ENCODE measurements at regions not wholly inside any gene's neighbourhood (a gene's known extent, or its start where the extent isn't known, plus 50 kb on each side); places are given as distances from the start of the nearest gene placed in this dataset.

DNA sequence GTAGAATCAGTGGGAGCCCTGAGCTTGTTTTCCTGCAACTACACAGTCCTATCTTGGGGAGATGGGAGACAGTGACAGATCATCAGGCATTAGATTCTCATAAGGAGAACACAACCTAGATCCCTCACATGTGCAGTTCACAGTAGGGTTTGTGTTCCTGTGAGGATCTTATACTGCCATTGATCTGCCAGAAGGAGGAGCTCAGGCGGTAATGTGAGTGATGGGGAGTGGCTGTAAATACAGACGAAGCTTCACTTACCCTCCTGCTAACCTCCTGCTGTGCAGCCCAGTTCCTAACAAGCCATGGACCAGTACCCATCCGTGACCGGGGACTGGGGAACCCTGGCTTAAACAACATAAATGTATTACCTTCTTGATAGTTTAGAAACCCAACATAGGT, 1034.1 kb downstream of the BCL11B start:
- Histone ChIP-seq H3K9ac (ENCODE audit: low read length) (no peak overlapping the region), H3K4me3 (ENCODE audit: insufficient read depth, low read depth, low read length) (no peak overlapping the region), H3K4me2 (ENCODE audit: low read length) (no peak overlapping the region), H3K27ac (ENCODE audit: low read depth, low read length) (no peak overlapping the region), H3K79me2 (ENCODE audit: insufficient read depth, low read length) (no peaks in the 10 kb centered on the region), H2AFZ (ENCODE audit: low read depth, low read length) (no peak overlapping the region), H3K4me1 (ENCODE audit: insufficient read depth, low read length) (peaks cover 6% of the 10 kb centered on the region), H4K20me1 (ENCODE audit: insufficient read depth, low read length) (no peaks in the 10 kb centered on the region), H3K27me3 (ENCODE audit: insufficient read depth, low read length) (no peaks in the 10 kb centered on the region), H3K9me3 (ENCODE audit: insufficient read depth, low read depth, low read length) (no peaks in the 10 kb centered on the region), H3K36me3 (ENCODE audit: insufficient read depth, low read length) (no peaks in the 10 kb centered on the region)
- peaks cover 11% of the 10 kb centered on the region for H3K4me1 Mint-ChIP-seq (ENCODE audit: low read depth, unreplicated experiment)
- no peak overlapping the region for H3K4me3 Mint-ChIP-seq (ENCODE audit: unreplicated experiment)
- TF ChIP-seq, protein P1, sequence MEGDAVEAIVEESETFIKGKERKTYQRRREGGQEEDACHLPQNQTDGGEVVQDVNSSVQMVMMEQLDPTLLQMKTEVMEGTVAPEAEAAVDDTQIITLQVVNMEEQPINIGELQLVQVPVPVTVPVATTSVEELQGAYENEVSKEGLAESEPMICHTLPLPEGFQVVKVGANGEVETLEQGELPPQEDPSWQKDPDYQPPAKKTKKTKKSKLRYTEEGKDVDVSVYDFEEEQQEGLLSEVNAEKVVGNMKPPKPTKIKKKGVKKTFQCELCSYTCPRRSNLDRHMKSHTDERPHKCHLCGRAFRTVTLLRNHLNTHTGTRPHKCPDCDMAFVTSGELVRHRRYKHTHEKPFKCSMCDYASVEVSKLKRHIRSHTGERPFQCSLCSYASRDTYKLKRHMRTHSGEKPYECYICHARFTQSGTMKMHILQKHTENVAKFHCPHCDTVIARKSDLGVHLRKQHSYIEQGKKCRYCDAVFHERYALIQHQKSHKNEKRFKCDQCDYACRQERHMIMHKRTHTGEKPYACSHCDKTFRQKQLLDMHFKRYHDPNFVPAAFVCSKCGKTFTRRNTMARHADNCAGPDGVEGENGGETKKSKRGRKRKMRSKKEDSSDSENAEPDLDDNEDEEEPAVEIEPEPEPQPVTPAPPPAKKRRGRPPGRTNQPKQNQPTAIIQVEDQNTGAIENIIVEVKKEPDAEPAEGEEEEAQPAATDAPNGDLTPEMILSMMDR (IDR thresholded peaks at IDR 0.05; ENCODE audit: insufficient read depth, low read depth, low read length), result no peak
- no peak for TF ChIP-seq EZH2 (IDR thresholded peaks at IDR 0.05; ENCODE audit: insufficient read depth, low read length)
- peaks cover 12% of the 10 kb centered on the region for H3K9me3 Mint-ChIP-seq (ENCODE audit: unreplicated experiment)
- no peak for DNase-seq (ENCODE audit: low read depth)
- H3K27ac Mint-ChIP-seq (ENCODE audit: unreplicated experiment), result no peak overlapping the region
- H3K27me3 Mint-ChIP-seq (ENCODE audit: low read depth, unreplicated experiment), result peaks cover 13% of the 10 kb centered on the region
- H3K36me3 Mint-ChIP-seq (ENCODE audit: low read depth, unreplicated experiment), result no peaks in the 10 kb centered on the region
- FAIRE-seq, result no peak

DNA sequence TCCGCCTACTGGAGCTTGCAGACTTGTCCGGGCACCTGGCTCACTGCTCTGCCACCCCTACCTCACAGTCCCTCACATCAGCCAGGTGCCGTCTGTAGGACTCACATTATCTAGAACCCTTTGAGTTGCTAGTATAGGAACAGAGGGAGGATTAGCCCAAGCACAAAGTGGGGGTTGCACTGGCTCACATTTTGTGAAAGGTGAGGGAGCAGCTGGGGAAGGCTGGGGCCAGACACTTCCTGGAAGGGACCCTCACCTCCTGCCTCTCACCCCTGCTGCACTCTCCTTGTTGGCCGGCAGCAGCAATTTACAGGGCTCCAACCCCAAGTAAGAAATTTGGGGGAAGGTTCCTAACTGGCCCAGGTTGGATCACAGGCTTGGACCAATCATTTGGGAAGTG, 1031.6 kb downstream of the BCL11B start:
- H3K9me3 ChIP-seq (ENCODE audit: insufficient read depth, low read depth, low read length), result no peaks in the 10 kb centered on the region
- no peak for DNase-seq (ENCODE audit: low read depth)

DNA sequence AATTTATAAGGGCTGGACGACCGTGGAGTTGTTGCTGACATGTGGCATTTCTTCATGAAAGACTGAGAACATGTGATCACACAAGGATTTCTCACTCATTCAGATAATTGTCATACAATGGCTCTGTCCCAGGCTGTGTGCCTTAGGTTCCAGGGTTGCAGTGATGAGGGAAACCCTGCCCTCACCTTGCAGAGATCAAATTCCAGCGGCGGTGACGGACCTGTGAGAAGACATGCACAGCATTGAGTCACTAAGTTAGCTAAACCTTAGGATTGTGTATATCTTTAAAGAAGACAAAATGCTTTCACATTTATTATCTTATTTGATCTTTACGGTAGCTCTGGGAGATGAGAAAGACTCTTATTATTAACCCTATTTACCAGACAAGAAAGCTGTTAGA, 1029.1 kb downstream of the BCL11B start:
- Mint-ChIP-seq H3K4me3 (ENCODE audit: unreplicated experiment) (no peak overlapping the region), H3K27me3 (ENCODE audit: low read depth, unreplicated experiment) (peaks cover 21% of the 10 kb centered on the region), H3K9me3 (ENCODE audit: unreplicated experiment) (peaks cover 4% of the 10 kb centered on the region), H3K27ac (ENCODE audit: unreplicated experiment) (no peak overlapping the region), H3K36me3 (ENCODE audit: low read depth, unreplicated experiment) (no peaks in the 10 kb centered on the region), H3K4me1 (ENCODE audit: low read depth, unreplicated experiment) (no peaks in the 10 kb centered on the region)
- H2AFZ ChIP-seq (ENCODE audit: low read depth, low read length), result no peak overlapping the region
- no peak overlapping the region for H3K4me3 ChIP-seq (ENCODE audit: insufficient read depth, low read depth, low read length)
- no peak overlapping the region for H3K4me2 ChIP-seq (ENCODE audit: low read length)
- H4K20me1 ChIP-seq (ENCODE audit: insufficient read depth, low read length), result no peaks in the 10 kb centered on the region
- no peaks in the 10 kb centered on the region for H3K9me3 ChIP-seq (ENCODE audit: insufficient read depth, low read depth, low read length)
- FAIRE-seq (no peak), DNase-seq (ENCODE audit: low read depth) (no peak)
- H3K9ac ChIP-seq (ENCODE audit: low read length), result no peak overlapping the region
- TF ChIP-seq, protein P1 (IDR thresholded peaks at IDR 0.05; ENCODE audit: insufficient read depth, low read depth, low read length), result no peak
- TF ChIP-seq EZH2 (IDR thresholded peaks at IDR 0.05; ENCODE audit: insufficient read depth, low read length), result no peak
- no peak overlapping the region for H3K27ac ChIP-seq (ENCODE audit: low read depth, low read length)
- H3K79me2 ChIP-seq (ENCODE audit: insufficient read depth, low read length), result no peaks in the 10 kb centered on the region
- no peaks in the 10 kb centered on the region for H3K36me3 ChIP-seq (ENCODE audit: insufficient read depth, low read length)
- H3K4me1 ChIP-seq (ENCODE audit: insufficient read depth, low read length), result no peaks in the 10 kb centered on the region
- no peaks in the 10 kb centered on the region for H3K27me3 ChIP-seq (ENCODE audit: insufficient read depth, low read length)

More for the DNA sequence above, 1031.6 kb downstream of the BCL11B start:
- no peak overlapping the region for H3K4me3 ChIP-seq (ENCODE audit: insufficient read depth, low read depth, low read length)
- no peaks in the 10 kb centered on the region for H3K27me3 ChIP-seq (ENCODE audit: insufficient read depth, low read length)
- no peak for FAIRE-seq
- no peaks in the 10 kb centered on the region for H3K4me1 Mint-ChIP-seq (ENCODE audit: low read depth, unreplicated experiment)
- H4K20me1 ChIP-seq (ENCODE audit: insufficient read depth, low read length), result no peaks in the 10 kb centered on the region
- peaks cover 12% of the 10 kb centered on the region for H3K9me3 Mint-ChIP-seq (ENCODE audit: unreplicated experiment)
- no peak overlapping the region for H3K27ac ChIP-seq (ENCODE audit: low read depth, low read length)
- no peak overlapping the region for H3K4me3 Mint-ChIP-seq (ENCODE audit: unreplicated experiment)
- H3K27ac Mint-ChIP-seq (ENCODE audit: unreplicated experiment), result no peak overlapping the region
- H3K4me1 ChIP-seq (ENCODE audit: insufficient read depth, low read length), result no peaks in the 10 kb centered on the region
- H3K4me2 ChIP-seq (ENCODE audit: low read length), result no peak overlapping the region
- no peak for TF ChIP-seq EZH2 (IDR thresholded peaks at IDR 0.05; ENCODE audit: insufficient read depth, low read length)
- TF ChIP-seq, protein P1 (IDR thresholded peaks at IDR 0.05; ENCODE audit: insufficient read depth, low read depth, low read length), result no peak
- no peak overlapping the region for H3K9ac ChIP-seq (ENCODE audit: low read length)
- H3K27me3 Mint-ChIP-seq (ENCODE audit: low read depth, unreplicated experiment), result peaks cover 21% of the 10 kb centered on the region
- H2AFZ ChIP-seq (ENCODE audit: low read depth, low read length), result no peak overlapping the region
- no peaks in the 10 kb centered on the region for H3K36me3 Mint-ChIP-seq (ENCODE audit: low read depth, unreplicated experiment)
- H3K79me2 ChIP-seq (ENCODE audit: insufficient read depth, low read length), result no peaks in the 10 kb centered on the region
- H3K36me3 ChIP-seq (ENCODE audit: insufficient read depth, low read length), result no peaks in the 10 kb centered on the region

Data from astrocyte (in vitro differentiated cells and primary cell).